NCI-H526 treated with DMSO at 0.1 percent for 48 hours (cell line): ENCODE measurements at regions not wholly inside any gene's neighbourhood (a gene's known extent, or its start where the extent isn't known, plus 50 kb on each side); places are given as distances from the start of the nearest gene placed in this dataset.
"Not testable (repeated sequence)": the region's sequence is repeated elsewhere in the genome, so short reads cannot be mapped to it uniquely, and the experiment has no call there.

ENCODE experiments used
- DNase-seq: peaks from one replicate; lab custom pipeline; 2025; lab: John Stamatoyannopoulos, UW

DNA sequence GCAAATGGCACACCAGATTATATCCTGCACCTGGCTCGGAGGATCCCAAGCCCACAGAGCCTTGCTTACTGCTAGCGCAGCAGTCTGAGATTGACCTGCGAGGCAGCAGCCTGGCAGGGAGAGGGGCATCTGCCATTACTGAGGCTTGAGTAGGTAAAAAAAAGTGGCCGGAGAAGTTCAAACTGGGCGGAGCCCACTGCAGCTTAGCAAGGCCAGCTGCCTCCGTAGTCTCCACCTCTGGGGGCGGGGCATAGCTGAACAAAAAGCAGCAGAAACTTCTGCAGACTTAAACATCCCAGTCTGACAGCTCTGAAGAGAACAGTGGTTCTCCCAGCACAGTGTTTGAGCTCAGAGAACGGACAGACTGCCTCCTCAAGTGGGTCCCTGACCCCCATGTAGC is 85.4 kb upstream of the TMEM170B start:
- not testable (repeated sequence) for DNase-seq

DNA sequence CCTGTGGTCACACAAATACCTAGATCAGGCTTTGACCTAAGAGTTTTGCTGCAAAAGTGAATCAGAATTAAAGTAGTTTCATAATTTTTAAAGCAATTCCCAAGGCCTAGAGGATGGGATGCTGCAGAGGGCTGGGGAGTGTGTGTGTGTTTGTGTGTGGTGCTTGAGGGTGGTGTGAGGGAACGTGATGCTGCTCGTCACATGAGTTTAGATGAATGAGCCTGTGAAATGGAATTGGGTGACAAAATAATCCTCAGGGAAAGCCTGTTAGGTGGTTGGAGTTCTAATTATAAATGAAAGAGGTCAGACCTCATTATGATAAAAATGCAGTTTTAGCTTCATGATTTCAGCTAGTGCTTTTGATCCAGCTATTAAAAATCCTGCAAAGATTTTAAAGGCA is 87.5 kb upstream of the TMEM170B start:
- DNase-seq: no peak

DNA sequence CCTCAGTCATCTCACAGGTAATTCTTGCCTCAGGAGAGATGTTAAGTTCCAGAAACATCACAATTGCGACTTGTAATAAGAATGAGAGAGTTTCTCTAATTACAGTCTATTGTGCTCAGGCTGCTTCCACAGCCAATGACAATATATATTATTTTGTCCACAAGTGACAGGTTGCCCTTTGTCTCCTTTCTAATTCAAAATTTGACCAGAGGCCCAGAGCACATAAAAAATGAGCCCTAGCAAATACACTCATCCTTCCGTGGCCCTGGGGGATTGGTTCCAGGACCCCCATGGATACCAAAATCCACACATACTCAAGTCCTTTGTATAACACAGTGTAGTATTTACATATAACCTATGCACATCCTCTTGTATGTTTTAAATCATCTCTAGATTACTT is 88.1 kb upstream of the TMEM170B start:
- no peak for DNase-seq

DNA sequence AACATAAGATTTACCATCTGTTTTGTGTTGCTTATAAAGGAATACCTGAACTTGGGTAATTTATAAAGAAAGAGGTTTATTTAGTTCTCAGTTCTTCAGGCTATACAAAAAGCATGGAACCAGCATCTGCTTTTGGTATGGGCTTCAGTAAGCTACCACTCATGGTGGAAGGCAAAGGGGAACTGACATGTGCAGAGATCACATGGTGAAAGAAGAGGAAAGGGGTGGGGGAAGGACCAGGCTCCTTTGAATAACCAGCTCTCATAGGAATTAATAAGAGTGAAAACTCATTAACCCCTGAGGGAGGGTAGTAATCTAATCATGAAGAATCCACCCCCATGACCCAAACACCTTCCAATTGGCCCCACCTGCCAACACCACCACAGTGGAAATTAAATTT is 89.5 kb upstream of the TMEM170B start:
- no peak for DNase-seq

DNA sequence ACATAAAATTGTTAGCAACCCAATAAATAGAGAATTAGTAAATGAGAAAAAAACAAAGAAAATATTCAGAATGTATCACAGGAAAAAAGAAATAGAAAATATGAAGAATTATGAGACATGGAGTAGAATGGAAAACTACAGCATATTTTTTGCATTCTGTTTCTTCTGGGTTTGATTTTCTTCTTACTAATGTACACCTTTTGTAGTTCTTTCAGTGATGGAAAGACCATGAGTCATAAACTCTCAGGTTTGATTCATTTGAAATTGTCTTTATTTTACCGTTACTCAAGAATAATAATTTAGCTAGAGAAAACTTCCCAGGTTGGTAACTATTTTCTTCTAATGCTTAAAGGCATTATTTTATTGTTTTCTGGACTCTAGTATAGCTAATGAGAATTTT is 90.3 kb upstream of the TMEM170B start:
- DNase-seq: no peak

DNA sequence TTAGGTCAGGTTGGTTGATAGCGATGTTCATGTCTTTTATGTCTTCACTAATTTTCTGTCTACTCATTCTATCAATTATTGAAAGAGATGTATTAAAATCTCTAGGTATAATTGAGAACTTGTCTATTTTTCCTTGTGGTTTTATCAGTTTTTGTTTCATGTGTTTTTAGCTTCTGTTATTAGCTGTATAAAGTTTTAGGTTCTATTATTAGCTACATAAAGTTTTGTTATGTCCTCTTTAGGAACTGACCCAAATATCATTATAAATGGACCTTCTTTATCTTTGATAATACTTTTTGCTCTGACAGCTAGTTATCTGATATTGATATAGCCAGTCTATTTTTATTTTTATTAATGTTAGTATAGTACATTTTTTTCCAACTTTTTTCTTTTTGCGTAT is 92.4 kb upstream of the TMEM170B start:
- no peak for DNase-seq

DNA sequence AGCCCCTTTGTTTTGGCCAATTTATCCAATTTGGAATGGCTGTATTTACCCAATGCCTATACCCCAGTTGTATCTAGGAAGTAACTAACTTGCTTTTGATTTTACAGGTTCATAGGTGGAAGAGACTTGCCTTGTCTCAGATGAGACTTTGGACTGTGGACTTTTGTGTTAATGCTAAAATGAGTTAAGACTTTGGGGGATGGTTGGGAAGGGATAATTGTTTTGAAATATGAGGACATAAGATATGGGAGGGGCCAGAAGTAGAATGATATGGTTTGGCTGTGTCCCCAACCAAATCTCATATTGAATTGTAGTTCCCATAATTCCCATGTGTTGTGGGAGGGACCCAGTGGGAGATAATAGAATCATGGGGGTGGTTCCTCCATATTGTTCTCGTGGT is 94.4 kb upstream of the TMEM170B start:
- DNase-seq: not testable (repeated sequence)

DNA sequence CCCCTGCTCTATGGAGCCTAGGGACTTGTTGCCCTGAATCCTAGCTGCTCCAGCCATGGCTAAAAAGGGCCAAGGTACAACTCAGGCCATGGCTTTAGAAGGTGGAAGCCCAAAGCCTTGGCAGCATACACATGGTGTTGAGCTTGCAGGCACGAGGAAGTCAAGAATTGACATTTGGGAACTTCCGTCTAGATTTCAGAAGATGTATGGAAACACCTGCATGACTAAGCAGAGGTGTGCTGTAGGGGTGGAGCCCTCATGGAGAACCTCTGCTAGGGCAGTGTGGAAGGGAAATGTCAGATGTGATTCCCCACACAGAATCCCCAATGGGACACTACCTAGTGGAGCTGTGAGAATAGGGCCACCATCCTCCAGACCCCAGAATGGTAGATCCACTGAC is 95.1 kb upstream of the TMEM170B start:
- DNase-seq: no peak

DNA sequence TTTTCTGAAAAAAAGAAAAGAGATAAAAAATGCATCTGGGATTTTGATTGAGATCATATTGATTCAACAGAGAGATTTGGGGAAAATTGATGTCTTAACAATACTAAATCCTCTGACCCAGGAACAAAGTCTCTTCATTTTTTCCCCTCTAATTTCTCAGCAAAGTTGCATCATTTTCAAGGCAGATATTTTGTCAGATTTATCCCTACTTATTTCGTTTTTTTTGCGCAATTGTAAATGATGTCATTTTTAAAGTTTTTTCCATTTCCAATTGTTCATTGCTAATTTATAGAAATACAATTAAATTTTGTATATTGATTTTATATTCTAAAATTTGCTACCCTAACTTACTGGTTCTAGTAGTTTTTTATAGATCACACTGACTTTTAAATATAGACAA is 97.7 kb upstream of the TMEM170B start:
- DNase-seq: no peak

DNA sequence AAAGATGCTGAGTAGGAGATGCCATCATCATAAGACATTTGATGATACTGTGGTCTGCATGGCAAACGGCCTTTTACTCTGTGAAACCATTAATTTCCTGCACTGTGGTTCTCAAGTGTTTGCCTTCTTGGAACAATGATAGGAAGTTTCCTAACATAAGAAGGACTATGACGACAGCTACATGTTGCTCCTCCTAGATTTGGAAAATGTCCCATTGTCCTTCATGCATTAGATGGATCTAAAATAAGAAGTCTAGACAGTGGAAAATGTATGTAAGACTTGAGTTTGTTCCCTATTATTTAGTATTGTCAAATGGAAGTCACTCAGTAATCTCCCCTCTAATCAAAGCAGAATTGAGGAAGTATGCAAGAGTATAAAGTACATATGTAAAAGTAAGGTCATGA is 98.5 kb upstream of the TMEM170B start:
- no peak for DNase-seq

DNA sequence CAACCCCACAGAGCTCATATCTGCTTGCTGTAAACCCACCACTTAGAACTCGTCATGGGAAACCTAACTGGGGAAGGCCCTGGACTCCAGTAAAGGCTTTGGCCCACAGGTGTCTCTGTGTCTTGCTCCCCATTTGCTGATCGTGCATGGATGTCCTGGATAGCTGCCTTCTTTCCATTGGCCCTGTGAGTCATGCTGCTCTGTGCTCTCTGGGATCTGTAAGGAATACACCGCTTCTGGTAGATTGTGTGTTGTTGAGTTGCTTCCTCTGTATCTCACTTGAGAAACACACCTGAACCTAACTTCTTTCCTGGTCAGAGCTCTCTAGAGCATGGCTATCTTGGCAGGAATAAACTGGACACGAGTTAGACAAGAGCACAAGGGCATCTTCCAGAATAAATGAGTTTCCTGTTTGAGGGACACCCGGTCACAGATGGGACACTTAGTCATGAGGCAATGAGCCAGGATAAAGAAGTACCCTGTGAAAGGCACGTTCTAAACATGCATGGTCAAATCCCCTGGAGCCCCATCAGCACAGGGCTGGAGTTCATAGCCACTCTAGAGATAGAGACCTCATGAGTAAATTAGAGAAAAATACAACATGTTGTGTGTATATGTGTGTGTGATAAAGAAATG is 99.6 kb upstream of the TMEM170B start:
- DNase-seq: no peak

DNA sequence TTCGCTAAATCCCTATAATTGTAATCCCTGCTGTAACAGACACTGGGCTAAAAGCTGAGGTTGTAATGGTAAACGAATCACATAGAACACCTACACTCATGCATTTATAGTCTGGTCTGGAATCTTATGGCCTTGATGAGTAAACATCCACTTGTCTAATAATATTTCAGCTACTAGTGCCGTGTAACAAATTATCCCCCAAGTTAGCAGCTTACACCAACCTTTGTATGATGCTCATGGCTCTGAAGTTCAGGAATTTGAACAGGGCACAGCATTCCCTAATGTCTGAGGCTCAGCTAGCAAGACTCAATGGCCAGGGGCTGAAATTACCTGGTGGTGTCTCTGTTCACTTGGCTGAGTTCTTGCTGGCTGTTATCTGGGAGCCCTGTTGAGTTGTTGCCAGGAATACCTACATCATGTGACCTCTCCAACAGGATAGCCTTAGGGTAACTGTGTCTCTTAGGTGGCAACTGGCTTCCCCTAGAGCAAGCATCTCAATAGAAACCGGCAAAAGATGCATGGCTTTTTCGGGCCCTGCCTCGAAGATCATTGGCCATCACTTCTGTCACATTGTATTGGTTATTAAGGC is 100.9 kb upstream of the TMEM170B start:
- DNase-seq: no peak

DNA sequence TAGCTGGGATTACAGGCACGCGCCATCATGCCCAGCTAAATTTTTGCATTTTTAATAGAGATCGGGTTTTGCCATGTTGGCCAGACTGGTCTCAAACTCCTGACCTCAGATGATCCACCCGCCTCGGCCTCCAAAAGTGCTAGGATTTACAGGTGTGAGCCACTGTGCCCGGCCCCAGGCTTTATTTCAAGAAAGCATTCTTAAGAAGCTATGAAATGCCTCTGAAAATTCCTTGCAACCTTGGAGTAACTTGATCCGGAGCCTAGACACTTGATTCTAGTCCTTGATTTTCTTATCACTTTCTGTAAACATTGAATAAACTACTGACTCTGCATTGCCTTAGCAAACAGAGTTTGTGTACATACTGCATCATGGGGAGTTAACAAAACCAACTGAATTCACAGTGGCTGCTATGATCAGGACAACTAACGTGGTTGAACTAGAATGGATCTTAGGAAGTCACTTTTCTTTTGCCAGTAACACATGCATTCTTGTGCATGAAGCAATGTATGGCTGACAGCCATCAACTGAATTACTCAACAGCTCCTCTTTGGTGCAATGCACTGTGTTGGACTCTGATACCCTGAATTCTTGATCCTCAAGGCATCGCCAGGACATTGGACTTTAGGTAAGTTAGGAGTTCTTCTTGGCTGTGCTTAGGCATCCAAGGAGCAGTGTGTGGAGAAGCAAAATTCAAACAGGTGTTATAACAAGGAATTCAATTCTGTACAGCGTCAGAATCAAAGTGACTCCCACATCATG is 102.8 kb upstream of the TMEM170B start:
- no peak for DNase-seq

DNA sequence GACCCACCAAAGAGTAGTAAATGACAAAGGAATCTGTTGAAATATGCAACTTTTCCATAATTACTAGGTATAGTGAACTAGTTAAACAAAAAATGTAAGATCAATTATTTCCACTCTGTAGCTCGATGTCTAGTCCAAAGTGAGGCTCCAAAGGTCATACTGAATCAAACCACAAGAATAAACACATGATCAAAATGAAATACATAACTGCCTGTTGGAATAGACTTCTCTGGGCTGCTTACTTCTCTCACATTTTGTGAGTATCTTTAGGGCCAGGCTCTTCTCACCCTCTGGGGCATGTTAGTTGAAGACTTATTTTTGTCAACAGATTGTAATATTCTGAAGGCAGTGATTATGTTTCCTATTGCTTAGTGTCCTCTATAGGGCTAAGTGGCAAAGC is 103.7 kb upstream of the TMEM170B start:
- DNase-seq: no peak

DNA sequence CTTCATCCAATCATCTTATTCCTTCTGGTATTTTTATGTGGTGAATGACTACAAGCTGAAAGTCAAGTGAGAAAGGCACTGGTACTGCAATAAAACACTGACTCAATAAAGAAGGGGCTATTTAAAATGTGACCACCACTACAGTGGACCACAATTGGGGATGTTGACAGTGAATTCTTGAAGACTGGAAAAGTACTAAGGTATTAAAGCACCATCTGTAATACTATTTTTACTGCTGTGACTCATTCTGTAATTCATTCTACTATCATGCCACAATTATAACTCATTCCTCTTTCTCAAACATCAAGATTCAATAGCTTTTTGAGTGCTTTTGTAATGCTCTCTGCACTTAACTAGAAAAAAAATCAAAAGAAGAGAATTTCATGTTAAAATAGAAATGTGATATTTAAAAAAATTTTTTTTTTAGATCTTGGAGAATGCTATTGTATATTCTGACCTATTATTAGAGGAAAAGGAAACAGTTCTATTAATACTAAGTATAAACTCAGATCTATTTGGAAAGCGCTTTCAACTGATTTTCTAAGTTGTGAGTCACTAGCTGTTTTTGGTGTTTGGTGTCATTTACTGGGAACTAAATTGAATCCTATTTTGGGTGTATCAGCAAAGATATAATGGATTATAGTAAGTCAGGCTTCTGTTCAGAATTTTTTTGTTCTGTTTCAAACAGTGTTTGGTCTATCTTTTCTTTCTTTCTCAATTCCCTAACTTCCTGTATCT is 104.7 kb upstream of the TMEM170B start:
- DNase-seq: no peak

DNA sequence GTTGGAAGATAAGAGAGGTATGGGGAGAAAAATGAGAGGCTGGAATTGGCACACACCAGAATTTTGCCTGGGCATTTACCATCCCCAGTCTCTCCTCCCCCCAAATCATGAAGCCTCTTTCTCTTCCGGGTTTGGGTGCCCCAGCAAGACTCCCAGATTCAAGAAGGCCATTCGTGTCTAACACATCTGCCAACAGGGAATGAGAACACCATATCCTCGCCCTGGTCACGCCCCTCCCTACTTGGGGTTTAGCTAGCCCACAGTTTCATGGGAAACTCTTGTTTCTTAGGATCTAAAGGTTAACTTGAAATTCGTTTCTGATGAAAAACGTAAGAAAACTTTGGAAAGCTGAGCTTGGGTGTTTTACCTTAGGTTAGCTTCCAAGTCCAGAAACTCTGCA is 105.5 kb upstream of the TMEM170B start:
- no peak for DNase-seq

DNA sequence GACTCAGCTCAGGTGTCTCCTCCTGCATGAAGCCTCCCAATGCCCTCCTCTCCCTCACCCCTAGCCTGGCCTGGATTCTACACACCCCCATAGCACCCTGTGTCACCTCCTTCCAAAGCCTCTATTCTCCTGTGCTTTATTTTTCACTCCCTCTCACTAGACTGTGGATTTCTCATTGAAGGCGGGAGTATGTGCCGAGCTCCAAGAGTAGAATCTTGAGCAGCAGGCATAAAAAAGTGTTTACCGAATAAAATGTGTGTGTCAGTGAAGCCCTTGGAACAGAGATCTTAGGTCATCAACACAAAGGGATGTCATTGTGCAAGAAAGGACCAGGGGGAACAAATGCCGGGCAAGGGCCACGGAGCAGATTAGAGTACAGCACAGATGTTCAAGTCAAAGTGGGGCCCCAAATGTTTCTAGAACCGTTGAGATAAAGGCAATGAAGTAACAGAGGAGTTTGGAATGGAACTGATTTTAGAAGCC is 106.1 kb upstream of the TMEM170B start:
- DNase-seq: no peak

DNA sequence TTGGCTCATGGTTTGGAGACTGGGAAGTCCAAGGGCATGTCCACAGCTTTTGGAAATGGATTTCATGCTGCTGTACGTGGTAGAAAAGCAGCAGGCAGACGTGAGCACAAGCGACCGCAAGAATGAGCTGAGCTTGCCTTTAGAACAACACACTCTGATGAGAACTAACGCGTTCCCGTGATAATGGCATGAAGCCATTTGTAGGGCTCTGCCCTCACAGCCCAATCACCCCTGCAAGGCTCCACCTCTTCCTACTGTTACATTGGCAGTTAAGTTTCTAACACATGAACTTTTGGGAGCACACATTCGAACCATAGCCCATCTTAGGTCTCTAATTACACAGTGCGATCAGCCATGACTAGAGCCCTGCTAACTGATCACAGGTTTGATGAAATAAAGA is 107.5 kb upstream of the TMEM170B start:
- DNase-seq: no peak

DNA sequence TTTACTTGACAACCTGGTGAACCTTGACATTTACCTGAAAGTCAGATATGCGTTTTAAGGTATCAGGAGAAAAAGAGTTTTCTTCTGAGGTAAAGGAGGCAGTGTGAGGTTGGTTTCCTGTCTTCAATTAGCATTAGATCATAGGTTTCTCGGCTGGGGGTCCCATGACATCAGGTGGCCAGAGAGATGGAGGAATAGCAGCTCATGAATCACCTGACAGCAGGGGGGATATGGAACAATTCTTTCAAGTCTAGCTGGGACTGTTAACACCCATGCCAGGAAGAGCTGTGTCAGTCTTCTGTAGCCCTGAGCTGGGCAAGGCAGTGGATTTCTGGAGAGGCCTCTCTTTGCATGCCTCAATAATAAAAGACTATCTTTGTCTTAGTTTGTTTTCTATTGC is 108.0 kb upstream of the TMEM170B start:
- DNase-seq: no peak

DNA sequence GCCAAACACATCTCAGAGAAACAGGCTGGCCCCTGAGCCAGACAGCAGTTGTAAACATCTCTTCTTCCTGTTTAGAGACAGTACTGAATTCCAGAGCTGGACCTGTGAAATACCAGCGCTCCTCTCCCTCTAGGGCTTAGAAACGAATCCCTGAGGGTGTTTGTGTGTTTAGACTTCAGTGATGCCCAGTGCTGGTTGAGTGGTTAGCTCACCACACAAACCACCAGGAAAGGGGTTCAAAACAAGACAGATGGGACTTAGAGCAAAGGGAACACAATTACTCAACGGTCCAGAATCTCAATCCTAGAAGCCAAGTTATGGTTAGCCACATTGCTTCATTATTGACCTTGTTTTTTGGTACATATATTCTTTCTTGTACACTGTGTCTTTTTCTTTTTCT is 108.7 kb upstream of the TMEM170B start:
- no peak for DNase-seq

DNA sequence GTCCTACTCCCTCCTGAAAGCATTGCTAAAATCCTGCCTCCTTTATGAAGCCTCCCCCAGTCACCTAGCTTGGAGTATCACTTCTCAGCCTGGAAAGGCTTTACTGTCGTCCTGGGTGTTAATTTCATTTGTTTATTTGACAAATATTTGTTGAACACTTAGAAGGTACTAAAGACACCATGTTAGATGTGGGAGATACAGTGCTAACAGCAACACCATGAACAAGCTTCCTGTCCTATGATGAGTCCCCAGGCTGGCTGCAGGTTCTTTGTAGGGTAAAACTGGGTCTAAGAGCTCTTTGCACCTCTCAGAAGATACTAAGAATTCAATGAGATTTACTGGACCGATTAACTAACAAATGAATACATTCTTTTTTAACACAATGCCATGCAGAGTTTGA is 109.2 kb upstream of the TMEM170B start:
- no peak for DNase-seq

DNA sequence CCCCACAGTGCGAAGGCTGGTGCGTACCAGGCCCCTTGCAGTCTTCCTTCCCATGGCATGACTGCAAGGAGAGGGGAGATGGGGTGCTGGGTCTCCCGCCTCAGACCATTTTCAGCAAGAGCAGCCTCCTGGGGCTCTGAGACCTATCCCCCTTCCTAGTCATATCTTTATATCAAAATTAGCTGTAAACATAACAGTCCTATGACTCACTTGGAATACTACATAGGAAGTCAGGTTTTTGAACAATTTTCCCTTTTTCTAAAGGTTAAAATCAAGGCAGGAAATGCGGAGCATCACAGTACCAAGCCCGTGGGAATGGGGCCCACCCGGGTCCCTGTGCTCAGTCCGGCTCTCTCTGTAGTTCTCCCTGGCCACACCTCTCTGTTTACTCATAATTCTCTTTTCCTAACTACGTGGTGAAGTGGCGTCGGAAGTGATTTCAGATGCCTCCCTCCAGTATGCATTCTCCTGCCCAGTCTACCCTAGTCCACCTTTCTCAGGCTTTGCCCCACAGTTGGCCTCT is 109.8 kb upstream of the TMEM170B start:
- DNase-seq: no peak
